ENCODE measurements at regions not wholly inside any gene's neighbourhood (a gene's known extent, or its start where the extent isn't known, plus 50 kb on each side); places are given as distances from the start of the nearest gene placed in this dataset.

- TF ChIP-seq EZH2 (IDR thresholded peaks at IDR 0.05; ENCODE audit: insufficient read depth, poor library complexity, severe bottlenecking) (no peak), EZH2phosphoT487 (IDR thresholded peaks at IDR 0.05; ENCODE audit: insufficient read depth, low read depth) (no peak)
Observed at GRCh38 chr12:115491511-115492250, 785.8 kb downstream of the MED13L start.

Data from GM23248 (cell line).